SH-SY5Y (cell line): ENCODE measurements at regions not wholly inside any gene's neighbourhood (a gene's known extent, or its start where the extent isn't known, plus 50 kb on each side); places are given as distances from the start of the nearest gene placed in this dataset.

Experiments
- GATA2 ChIP-seq: IDR thresholded peaks from 2 replicates; pipeline ENCODE4 v1.6.1; 2011; ENCODE audit warnings: mild to moderate bottlenecking, low read depth, low read length
- GATA3 ChIP-seq: IDR thresholded peaks from 2 replicates; pipeline ENCODE4 v1.6.1; 2011; ENCODE audit warnings: low read depth, mild to moderate bottlenecking, low read length, moderate library complexity

- TF ChIP-seq GATA2 (no peak), GATA3 (no peak)
Observed at GRCh38 chr11:25536289-25536688, 795.6 kb upstream of the ANO3 start.
